Stimulated activated CD8-positive, alpha-beta memory T cell treated with anti-CD3 and anti-CD28 coated beads, Interleukin-12 subunit alpha, Interleukin-12 subunit beta, amount 100 ng/mL, for 24 hours (primary cell): ENCODE measurements at regions not wholly inside any gene's neighbourhood (a gene's known extent, or its start where the extent isn't known, plus 50 kb on each side); places are given as distances from the start of the nearest gene placed in this dataset.

ENCODE experiments used
- DNase-seq: peaks from one replicate; pipeline ENCODE4 v3.0.0-alpha.2; 2020; ENCODE audit errors: extremely low read depth

DNA sequence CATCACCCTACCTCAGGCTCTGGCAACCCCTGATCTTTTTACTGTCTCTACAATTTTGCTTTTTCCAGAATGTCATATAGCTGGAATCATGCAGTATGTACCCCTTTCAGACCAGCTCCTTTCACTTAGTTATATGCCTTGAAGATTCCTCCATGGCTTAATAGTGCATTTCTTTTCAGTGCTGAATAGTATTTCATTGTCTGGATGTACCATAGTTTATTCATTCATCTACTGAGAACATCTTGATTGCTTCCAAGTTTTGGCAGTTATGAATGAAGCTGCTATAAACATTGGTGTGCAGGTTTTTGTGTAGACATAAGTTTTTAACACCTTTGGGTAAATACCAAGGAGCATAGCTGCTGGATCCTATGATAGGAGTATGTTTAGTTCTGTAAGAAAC lies 50.8 kb upstream of the ANP32A start:
- DNase-seq: no peak

DNA sequence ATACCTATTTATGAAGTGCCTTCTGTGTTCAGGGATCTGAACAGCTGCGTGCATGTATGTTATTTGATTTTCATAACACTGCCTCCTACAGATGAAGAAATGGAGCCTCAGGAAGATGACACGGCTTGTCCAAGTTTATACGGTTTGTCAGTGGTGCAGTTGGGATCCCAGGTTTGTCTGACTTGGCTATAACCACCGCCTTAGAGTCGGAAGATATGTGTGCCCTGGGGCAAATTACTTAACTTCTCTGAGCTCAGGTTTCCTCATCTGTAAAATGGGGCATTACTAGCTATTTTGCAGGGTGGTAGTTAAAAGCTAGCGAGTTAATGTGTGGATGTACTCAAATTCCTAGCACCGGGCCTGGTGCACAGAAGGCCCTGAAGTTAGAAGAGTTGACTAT lies 54.1 kb upstream of the ANP32A start:
- DNase-seq: no peak

- peak; percentile 82 for DNase-seq
Observed at GRCh38 chr15:68875377-68876116, 54.8 kb upstream of the SPESP1 start.

DNA sequence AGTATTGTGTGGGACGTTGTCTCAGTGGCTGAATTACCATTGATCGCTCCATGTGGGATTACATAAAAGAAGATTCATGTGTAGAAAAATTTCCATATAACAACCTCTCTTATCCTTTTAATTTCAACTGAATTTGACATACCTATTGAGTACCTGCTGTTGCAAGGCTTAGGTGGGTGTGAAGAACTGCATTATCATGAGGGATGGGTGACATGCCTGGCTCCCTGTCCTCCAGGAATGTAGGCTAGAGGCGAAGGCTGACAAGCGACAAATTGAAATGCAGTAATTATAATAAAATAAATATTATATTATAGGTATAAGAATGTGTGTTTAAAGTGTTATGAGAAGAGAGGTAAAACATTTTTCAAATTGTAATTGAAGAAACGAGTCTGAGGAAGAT lies 52.7 kb upstream of the SPESP1 start:
- DNase-seq: no peak

DNA sequence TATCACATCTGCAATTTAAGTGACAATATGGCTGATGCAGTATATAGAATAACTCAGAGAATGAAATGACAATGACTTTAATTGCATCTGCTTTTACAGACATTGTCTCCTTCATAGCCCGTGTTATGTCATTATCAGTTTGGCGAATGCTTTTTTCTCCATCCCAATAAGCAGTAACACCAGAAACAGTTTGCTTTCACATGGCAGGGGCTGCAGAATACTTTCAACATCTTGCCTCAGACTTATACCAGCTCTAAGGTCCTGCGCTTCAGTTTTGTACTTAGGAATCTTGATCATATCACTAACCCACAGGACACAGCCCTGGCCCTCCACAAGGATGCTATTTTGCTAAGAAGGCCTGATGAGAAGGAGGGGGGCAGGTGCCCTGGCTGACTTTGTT lies 49.9 kb upstream of the SPESP1 start:
- no peak for DNase-seq
